Peyer's patch (tissue), 4 donors: ENCODE measurements at regions not wholly inside any gene's neighbourhood (a gene's known extent, or its start where the extent isn't known, plus 50 kb on each side); places are given as distances from the start of the nearest gene placed in this dataset.

Experiments used
- DNase-seq, 3 donors: peaks; one replicate each; pipeline ENCODE4 v3.0.0-alpha.2; 2017 to 2019
- H3K27ac ChIP-seq, 4 donors: fragments of 200-600 bp; sonication (generic); one replicate each; pipeline ENCODE4 v1.5.1; 2016 to 2019
- H3K27me3 ChIP-seq, 2 donors: fragments of 200-600 bp; sonication (generic); one replicate each; pipeline ENCODE4 v1.5.1; 2019
- H3K36me3 ChIP-seq, 3 donors: fragments of 200-600 bp; sonication (generic); one replicate each; pipeline ENCODE4 v1.5.1; 2016 to 2019
- H3K4me1 ChIP-seq, 4 donors: fragments of 200-600 bp; sonication (generic); one replicate each; pipeline ENCODE4 v1.5.1; 2016 to 2019
- H3K4me3 ChIP-seq, 4 donors: fragments of 200-600 bp; sonication (generic); 1 replicate in 3 of 4; 2 replicates in 1 of 4; pipeline ENCODE4 v1.5.1; 2016 to 2019; ENCODE audit warnings: mild to moderate bottlenecking in 1 of 4
- H3K9me3 ChIP-seq, 4 donors: fragments of 200-600 bp; sonication (generic); one replicate each; pipeline ENCODE4 v1.5.1; 2016 to 2019; ENCODE audit warnings: mild to moderate bottlenecking in 1 of 4
- CTCF ChIP-seq, 6 experiments: fragments of 450-650 bp in 4 of 6; fragments of 200-600 bp in 2 of 6; sonication (generic) in 1 of 6; IDR thresholded peaks; one replicate each; pipeline ENCODE4 v1.5.1; 2017 to 2019; ENCODE audit warnings: antibody characterized with exemption in 6 of 6, mild to moderate bottlenecking in 3 of 6, moderate library complexity in 1 of 6
- POLR2A ChIP-seq, 2 donors: fragments of 450-650 bp; IDR thresholded peaks; one replicate each; pipeline ENCODE4 v1.5.1; 2017; ENCODE audit warnings: antibody characterized with exemption in 2 of 2, mild to moderate bottlenecking in 2 of 2, moderate library complexity in 2 of 2

- no peak for DNase-seq
- Histone ChIP-seq H3K36me3 (no peaks in the 10 kb centered on the region), H3K27me3 (no peaks in the 10 kb centered on the region), H3K4me3 (no peak overlapping the region), H3K9me3 (peaks cover 0 to 3% (median 0%) of the 10 kb centered on the region in 4 donors), H3K4me1 (no peaks in the 10 kb centered on the region), H3K27ac (no peak overlapping the region)
- TF ChIP-seq CTCF (IDR thresholded peaks at IDR 0.05) (no peak), POLR2A (IDR thresholded peaks at IDR 0.05) (no peak)
Measured at GRCh38 chr2:5392658-5393057, 299.5 kb upstream of the SOX11 start.

GRCh38 chr2:5393474-5393873 is 298.7 kb upstream of the SOX11 start:
- no peak overlapping the region for H3K4me3 ChIP-seq
- H3K9me3 ChIP-seq, result peaks cover 0 to 3% (median 0%) of the 10 kb centered on the region in 4 donors
- H3K4me1 ChIP-seq, result no peaks in the 10 kb centered on the region
- DNase-seq, result no peak
- no peaks in the 10 kb centered on the region for H3K27me3 ChIP-seq
- H3K36me3 ChIP-seq, result no peaks in the 10 kb centered on the region
- no peak overlapping the region for H3K27ac ChIP-seq
- TF ChIP-seq CTCF (IDR thresholded peaks at IDR 0.05) (no peak), POLR2A (IDR thresholded peaks at IDR 0.05) (no peak)

DNA sequence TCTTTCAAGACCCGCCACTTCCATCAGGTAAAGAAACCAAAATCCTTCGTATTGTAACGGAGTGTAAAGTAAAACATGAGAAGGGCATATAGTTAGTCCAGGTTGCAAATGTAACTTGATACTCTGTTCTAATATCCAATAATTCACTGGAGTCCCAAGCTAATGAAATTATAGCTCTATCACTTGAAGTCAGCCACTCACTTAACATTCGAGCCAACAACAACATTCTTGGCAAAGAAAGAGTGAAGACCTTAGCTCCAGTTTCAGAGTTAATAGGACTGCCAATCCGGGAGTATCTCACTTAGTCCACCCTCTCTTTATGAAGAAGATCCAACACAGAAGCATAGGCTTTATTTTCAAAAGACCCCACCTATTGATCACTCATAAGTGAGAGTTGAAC is 298.0 kb upstream of the SOX11 start:
- Histone ChIP-seq H3K27ac (no peak overlapping the region), H3K4me3 (no peak overlapping the region), H3K36me3 (no peaks in the 10 kb centered on the region), H3K4me1 (no peaks in the 10 kb centered on the region), H3K9me3 (peaks cover 0 to 3% (median 0%) of the 10 kb centered on the region in 4 donors), H3K27me3 (no peaks in the 10 kb centered on the region)
- no peak for TF ChIP-seq CTCF (IDR thresholded peaks at IDR 0.05)
- no peak for TF ChIP-seq POLR2A (IDR thresholded peaks at IDR 0.05)
- DNase-seq, result no peak

DNA sequence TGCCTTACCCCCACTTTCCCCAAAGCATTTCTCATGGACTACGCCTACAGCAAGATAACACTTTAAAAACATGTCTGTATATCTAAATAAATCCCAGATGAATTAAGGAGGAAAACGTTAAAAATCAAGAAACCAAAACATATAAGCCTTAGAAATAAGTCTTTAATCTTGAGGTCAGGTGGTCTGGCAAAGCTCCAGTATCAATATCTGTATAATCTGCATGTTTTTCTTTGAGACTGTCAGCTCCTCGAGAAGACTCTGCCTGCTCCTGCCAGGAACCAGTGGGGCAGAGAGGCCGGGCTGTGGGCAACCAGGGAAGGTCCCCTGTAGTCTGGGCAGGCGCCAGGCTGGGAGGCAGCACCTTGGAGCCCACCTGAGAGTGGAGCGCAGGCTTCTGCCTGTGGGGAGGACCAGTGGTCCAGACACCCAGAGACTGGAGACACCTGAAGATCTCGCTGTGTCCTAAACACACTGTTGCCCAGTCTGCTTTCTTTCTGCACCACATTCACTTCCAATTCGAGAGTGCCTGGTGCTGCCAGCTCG is 291.0 kb upstream of the SOX11 start:
- H3K4me1 ChIP-seq, result no peaks in the 10 kb centered on the region
- TF ChIP-seq CTCF (IDR thresholded peaks at IDR 0.05), result no peak
- no peak for TF ChIP-seq POLR2A (IDR thresholded peaks at IDR 0.05)
- no peak for DNase-seq
- no peaks in the 10 kb centered on the region for H3K27me3 ChIP-seq
- H3K27ac ChIP-seq, result no peak overlapping the region
- no peak overlapping the region for H3K4me3 ChIP-seq
- H3K36me3 ChIP-seq, result no peaks in the 10 kb centered on the region
- no peaks in the 10 kb centered on the region for H3K9me3 ChIP-seq

GRCh38 chr2:5403392-5403791 is 288.8 kb upstream of the SOX11 start:
- no peak for DNase-seq
- H3K27me3 ChIP-seq, result no peaks in the 10 kb centered on the region
- H3K27ac ChIP-seq, result no peak overlapping the region
- no peaks in the 10 kb centered on the region for H3K4me1 ChIP-seq
- H3K9me3 ChIP-seq, result no peaks in the 10 kb centered on the region
- H3K36me3 ChIP-seq, result no peaks in the 10 kb centered on the region
- TF ChIP-seq CTCF (IDR thresholded peaks at IDR 0.05), result no peak
- no peak for TF ChIP-seq POLR2A (IDR thresholded peaks at IDR 0.05)
- H3K4me3 ChIP-seq, result no peak overlapping the region

DNA sequence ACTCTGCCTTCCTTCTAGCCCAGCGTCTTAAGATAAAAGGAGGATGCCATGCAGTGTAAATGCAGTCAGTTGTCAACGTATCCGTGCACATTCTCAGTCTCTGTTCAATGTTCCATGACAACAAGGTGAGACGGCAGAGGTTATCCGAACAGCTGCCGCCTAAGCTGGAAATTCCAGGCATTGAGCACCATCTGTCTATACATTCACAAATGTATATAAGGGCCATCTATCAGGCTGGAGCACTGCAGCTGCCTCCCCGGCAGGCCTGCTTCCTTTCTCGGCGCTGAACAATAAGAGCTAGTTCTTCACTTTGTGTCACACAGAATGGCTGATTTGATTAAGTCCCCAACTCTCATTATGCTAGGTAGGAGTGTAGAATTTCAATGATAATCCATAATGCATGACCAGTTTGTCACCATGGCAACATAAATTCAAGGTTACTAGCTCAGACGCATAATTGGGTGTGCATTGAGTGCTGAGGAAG is 282.2 kb upstream of the SOX11 start:
- H3K27me3 ChIP-seq, result no peaks in the 10 kb centered on the region
- no peak overlapping the region for H3K27ac ChIP-seq
- H3K4me3 ChIP-seq, result no peak overlapping the region
- H3K36me3 ChIP-seq, result no peaks in the 10 kb centered on the region
- DNase-seq, result no peak
- TF ChIP-seq CTCF (IDR thresholded peaks at IDR 0.05) (no peak), POLR2A (IDR thresholded peaks at IDR 0.05) (no peak)
- H3K4me1 ChIP-seq, result no peaks in the 10 kb centered on the region
- no peaks in the 10 kb centered on the region for H3K9me3 ChIP-seq
